GM12801 (cell line): ENCODE measurements at regions not wholly inside any gene's neighbourhood (a gene's known extent, or its start where the extent isn't known, plus 50 kb on each side); places are given as distances from the start of the nearest gene placed in this dataset.

Experiments used
- TF ChIP-seq, protein P1 (sequence below): IDR thresholded peaks from one replicate; pipeline ENCODE4 v1.5.1; 2011; ENCODE audit warnings: control low read depth; ENCODE audit not compliant: insufficient read length; ENCODE audit errors: extremely low read depth

DNA sequence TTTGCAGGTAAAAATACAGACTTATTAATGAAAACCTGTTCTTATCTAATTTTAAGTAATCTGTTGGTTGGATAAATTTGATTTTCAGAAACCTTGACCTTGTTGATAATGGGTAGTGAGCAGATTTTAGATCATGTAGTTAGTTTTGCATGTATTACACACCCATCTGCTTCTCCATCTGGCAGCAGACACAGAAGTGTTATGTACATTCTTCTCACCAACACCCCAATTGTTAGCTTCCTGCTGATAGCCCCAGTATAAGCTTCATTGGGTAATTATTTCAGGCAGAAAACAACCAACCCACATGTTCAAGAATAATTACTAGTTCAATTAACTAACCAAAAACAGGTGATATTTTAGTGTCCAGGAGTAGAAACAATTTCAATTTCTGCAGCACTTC, 1740.5 kb upstream of the AGA start:
- TF ChIP-seq, protein P1, sequence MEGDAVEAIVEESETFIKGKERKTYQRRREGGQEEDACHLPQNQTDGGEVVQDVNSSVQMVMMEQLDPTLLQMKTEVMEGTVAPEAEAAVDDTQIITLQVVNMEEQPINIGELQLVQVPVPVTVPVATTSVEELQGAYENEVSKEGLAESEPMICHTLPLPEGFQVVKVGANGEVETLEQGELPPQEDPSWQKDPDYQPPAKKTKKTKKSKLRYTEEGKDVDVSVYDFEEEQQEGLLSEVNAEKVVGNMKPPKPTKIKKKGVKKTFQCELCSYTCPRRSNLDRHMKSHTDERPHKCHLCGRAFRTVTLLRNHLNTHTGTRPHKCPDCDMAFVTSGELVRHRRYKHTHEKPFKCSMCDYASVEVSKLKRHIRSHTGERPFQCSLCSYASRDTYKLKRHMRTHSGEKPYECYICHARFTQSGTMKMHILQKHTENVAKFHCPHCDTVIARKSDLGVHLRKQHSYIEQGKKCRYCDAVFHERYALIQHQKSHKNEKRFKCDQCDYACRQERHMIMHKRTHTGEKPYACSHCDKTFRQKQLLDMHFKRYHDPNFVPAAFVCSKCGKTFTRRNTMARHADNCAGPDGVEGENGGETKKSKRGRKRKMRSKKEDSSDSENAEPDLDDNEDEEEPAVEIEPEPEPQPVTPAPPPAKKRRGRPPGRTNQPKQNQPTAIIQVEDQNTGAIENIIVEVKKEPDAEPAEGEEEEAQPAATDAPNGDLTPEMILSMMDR = no peak

- TF ChIP-seq, protein P1 = no peak
Observed at GRCh38 chr4:179195887-179196286, 1753.7 kb upstream of the AGA start.

- TF ChIP-seq, protein P1 = no peak
Observed at GRCh38 chr4:179196511-179196910, 1754.3 kb upstream of the AGA start.

GRCh38 chr4:179200681-179201080, 1758.4 kb upstream of the AGA start:
- TF ChIP-seq, protein P1 = no peak

DNA sequence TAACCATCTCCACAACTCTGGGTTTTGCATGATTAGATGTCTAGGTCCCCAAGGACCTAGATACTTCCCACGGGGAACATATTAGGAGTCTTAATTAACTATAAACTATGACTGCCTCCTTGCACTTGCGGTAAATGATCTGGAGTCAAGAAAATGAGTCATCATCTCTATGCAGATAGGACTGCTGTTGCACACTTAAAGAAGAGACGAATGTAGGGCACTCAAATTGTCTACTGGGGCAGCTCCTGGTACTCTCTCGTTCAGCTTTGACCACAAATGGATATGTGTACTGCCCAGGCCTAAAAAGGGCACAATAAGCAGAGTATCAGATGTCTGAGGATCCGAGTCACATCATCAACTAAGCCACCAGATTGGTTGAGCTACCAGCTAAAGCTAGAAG, 1783.4 kb upstream of the AGA start:
- TF ChIP-seq, protein P1 = no peak

DNA sequence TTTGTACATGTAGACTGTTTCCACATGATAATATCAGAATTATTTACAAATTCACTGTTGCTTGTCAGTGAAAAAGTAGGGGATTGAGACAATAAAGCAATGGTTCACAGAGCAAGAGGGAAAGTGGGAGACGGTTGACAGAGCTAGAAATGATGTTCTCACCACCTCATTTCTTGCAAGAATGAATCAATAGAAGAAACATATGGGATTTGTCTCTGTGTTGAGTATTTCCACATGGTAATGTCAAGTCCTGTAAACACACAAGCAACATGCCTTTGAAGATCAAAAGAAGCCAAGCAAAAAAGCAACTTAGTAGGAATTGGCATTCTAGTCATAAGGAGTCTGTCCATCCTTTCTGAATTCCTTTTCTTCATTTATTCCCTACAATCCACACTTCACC, 1806.6 kb upstream of the AGA start:
- TF ChIP-seq, protein P1 = no peak

DNA sequence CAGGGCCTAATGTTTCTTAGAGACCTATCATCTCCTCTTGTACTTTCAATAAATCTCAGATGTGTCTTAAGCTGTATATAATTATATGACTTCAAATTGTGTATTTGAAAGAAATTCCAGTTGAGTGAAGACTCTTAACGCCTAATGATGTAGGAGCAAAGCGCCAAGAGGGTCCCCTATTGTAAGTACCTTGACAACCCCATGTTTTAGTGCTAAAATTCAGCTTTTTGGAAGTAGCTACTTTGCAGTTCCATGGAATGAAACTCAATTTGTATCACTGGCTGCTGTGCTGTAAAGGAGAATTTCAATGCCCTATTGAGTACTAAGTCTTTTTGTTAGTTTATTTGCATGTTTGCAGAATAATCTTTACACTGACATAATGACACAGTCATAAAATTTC, 1826.6 kb upstream of the AGA start:
- TF ChIP-seq, protein P1 = no peak

GRCh38 chr4:179272282-179272681, 1830.0 kb upstream of the AGA start:
- TF ChIP-seq, protein P1 = no peak
